HG02642 (cell line): ENCODE measurements at regions not wholly inside any gene's neighbourhood (a gene's known extent, or its start where the extent isn't known, plus 50 kb on each side); places are given as distances from the start of the nearest gene placed in this dataset.
"Not testable (repeated sequence)": the region's sequence is repeated elsewhere in the genome, so short reads cannot be mapped to it uniquely, and the experiment has no call there.

ENCODE experiments used
- ATAC-seq: cut with Tn5 transposase; IDR thresholded peaks from one replicate; pipeline ENCODE4 v1.9.1; 2021; ENCODE audit warnings: mild to moderate bottlenecking; ENCODE audit not compliant: unreplicated experiment, poor library complexity

- no peak for ATAC-seq
Measured at GRCh38 chr3:104132566-104133403, 1233.9 kb upstream of the ALCAM start.

- ATAC-seq = no peak
Measured at GRCh38 chr3:104133630-104134029, 1233.1 kb upstream of the ALCAM start.

GRCh38 chr3:104137116-104137515 lies 1229.6 kb upstream of the ALCAM start:
- no peak for ATAC-seq

- ATAC-seq = no peak
Measured at GRCh38 chr3:104145164-104145563, 1221.5 kb upstream of the ALCAM start.

GRCh38 chr3:104149154-104149553 lies 1217.6 kb upstream of the ALCAM start:
- no peak for ATAC-seq

GRCh38 chr3:104150724-104151123 lies 1216.0 kb upstream of the ALCAM start:
- no peak for ATAC-seq

- ATAC-seq = no peak
Measured at GRCh38 chr3:104154896-104155295, 1211.8 kb upstream of the ALCAM start.

GRCh38 chr3:104165866-104166265 lies 1200.8 kb upstream of the ALCAM start:
- ATAC-seq = no peak

GRCh38 chr3:104168386-104168785 lies 1198.3 kb upstream of the ALCAM start:
- no peak for ATAC-seq

GRCh38 chr3:104175696-104176095 lies 1191.0 kb upstream of the ALCAM start:
- no peak for ATAC-seq

- ATAC-seq = no peak
Measured at GRCh38 chr3:104176706-104177105, 1190.0 kb upstream of the ALCAM start.

GRCh38 chr3:104178680-104179079 lies 1188.0 kb upstream of the ALCAM start:
- ATAC-seq = no peak

- no peak for ATAC-seq
Measured at GRCh38 chr3:104180906-104181305, 1185.8 kb upstream of the ALCAM start.

- no peak for ATAC-seq
Measured at GRCh38 chr3:104190681-104191080, 1176.0 kb upstream of the ALCAM start.

- no peak for ATAC-seq
Measured at GRCh38 chr3:104198131-104198530, 1168.6 kb upstream of the ALCAM start.

GRCh38 chr3:104206925-104207324 lies 1159.8 kb upstream of the ALCAM start:
- no peak for ATAC-seq

- ATAC-seq = no peak
Measured at GRCh38 chr3:104214277-104214676, 1152.4 kb upstream of the ALCAM start.

- ATAC-seq = no peak
Measured at GRCh38 chr3:104214937-104215336, 1151.8 kb upstream of the ALCAM start.

- not testable (repeated sequence) for ATAC-seq
Measured at GRCh38 chr3:104219046-104219445, 1147.7 kb upstream of the ALCAM start.

- ATAC-seq = no peak
Measured at GRCh38 chr3:104234442-104235194, 1132.1 kb upstream of the ALCAM start.

GRCh38 chr3:104244680-104245220 lies 1122.0 kb upstream of the ALCAM start:
- no peak for ATAC-seq
